HepG2 (cell line): ENCODE measurements at regions not wholly inside any gene's neighbourhood (a gene's known extent, or its start where the extent isn't known, plus 50 kb on each side); places are given as distances from the start of the nearest gene placed in this dataset.

Experiments used
- ATAC-seq: fragments of 200-7000 bp; cut with Tn5 transposase; 3 replicates; pipeline ENCODE4 v1.9.1; 2020; ENCODE audit warnings: mild to moderate bottlenecking, moderate library complexity
- BruUV-seq: library from RNA; stranded (reverse); fragments of 400-500 nt; replicated peaks from 2 replicates; lab custom pipeline; 2021; lab: Mats Ljungman, UMichigan
- CTCF ChIA-PET: fragments of 300-600 bp; formaldehyde crosslinking; extraction: SDS; loops from one replicate; lab custom pipeline; 2021; ENCODE audit warnings: low total read pairs, inconsistent platforms, low intra/inter-chr PET ratio; lab: Yijun Ruan, JAX
- POLR2A ChIA-PET: fragments of 350-600 bp; sonication (Branson Sonifier 250); formaldehyde crosslinking; loops from one replicate; lab custom pipeline; 2020; ENCODE audit warnings: antibody characterized with exemption, inconsistent platforms; lab: Yijun Ruan, JAX
- DNase-seq: peaks from one replicate; pipeline ENCODE4 v3.0.0-alpha.2; 2015; ENCODE audit warnings: low spot score
- FAIRE-seq: peaks from 3 replicates; lab custom pipeline; 2011; peaks lifted over from hg19 to GRCh38; lab: Jason Lieb, UNC
- H2AFZ ChIP-seq: one replicate; pipeline ENCODE4 v1.6.1; 2011; ENCODE audit warnings: low read length, inconsistent platforms
- H3K27ac ChIP-seq: fragments of 300-600 bp; 3 replicates; pipeline ENCODE4 v1.8.0; 2011; ENCODE audit warnings: mixed run types, mild to moderate bottlenecking, mixed read lengths, low read length, inconsistent platforms; ENCODE audit not compliant: insufficient read depth; ENCODE audit errors: extremely low read length
- H3K27me3 ChIP-seq, 2 experiments: fragments of 200-600 bp in 1 of 2; 2 replicates in 1 of 2; 3 replicates in 1 of 2; pipeline versions ENCODE4 v1.6.0 to v1.8.0; 2011; ENCODE audit warnings: low read length in 2 of 2, mild to moderate bottlenecking in 2 of 2, moderate library complexity in 2 of 2, inconsistent platforms in 1 of 2; ENCODE audit not compliant: insufficient read depth in 2 of 2, control insufficient read depth in 1 of 2
- H3K36me3 ChIP-seq, 2 experiments: fragments of 200-600 bp in 1 of 2; replicated peaks in 1 of 2; 2 replicates in 1 of 2; 3 replicates in 1 of 2; pipeline versions ENCODE4 v1.5.1 to v1.8.0; 2011; ENCODE audit warnings: low read length in 2 of 2, inconsistent platforms in 1 of 2; ENCODE audit not compliant: insufficient read depth in 2 of 2, control insufficient read depth in 1 of 2
- H3K4me1 ChIP-seq: 2 replicates; pipeline ENCODE4 v1.5.1; 2012; ENCODE audit warnings: low read length, inconsistent platforms; ENCODE audit not compliant: insufficient read depth
- H3K4me2 ChIP-seq: 2 replicates; pipeline ENCODE4 v1.6.0; 2011; ENCODE audit warnings: low read depth, low read length, inconsistent platforms
- H3K4me3 ChIP-seq, 3 experiments: fragments of 200-600 bp in 1 of 3; sonication (generic), shearing (Covaris generic) in 1 of 3; replicated peaks in 1 of 3; 2 replicates each; pipeline ENCODE4 v1.5.1; 2011 to 2016; ENCODE audit warnings: low read length in 3 of 3, inconsistent platforms in 2 of 3, low read depth in 2 of 3, mild to moderate bottlenecking in 2 of 3, control low read depth in 1 of 3, mixed read lengths in 1 of 3; ENCODE audit not compliant: insufficient read depth in 1 of 3
- H3K79me2 ChIP-seq: one replicate; pipeline ENCODE4 v1.6.1; 2011; ENCODE audit warnings: low read length, inconsistent platforms; ENCODE audit not compliant: insufficient read depth
- H3K9ac ChIP-seq: 2 replicates; pipeline ENCODE4 v1.6.0; 2011; ENCODE audit warnings: mild to moderate bottlenecking, low read depth, low read length, inconsistent platforms; ENCODE audit not compliant: insufficient read depth
- H3K9me3 ChIP-seq: 2 replicates; pipeline ENCODE4 v1.5.1; 2012; ENCODE audit warnings: mild to moderate bottlenecking, low read length
- H4K20me1 ChIP-seq: 2 replicates; pipeline ENCODE4 v1.6.0; 2011; ENCODE audit warnings: inconsistent platforms, mild to moderate bottlenecking, low read length, moderate library complexity; ENCODE audit not compliant: insufficient read depth
- FLYWCH1 ChIP-seq: sonication (generic); formaldehyde crosslinking; IDR thresholded peaks from 2 replicates; pipeline ENCODE4 v1.8.1; 2023; ENCODE audit warnings: mild to moderate bottlenecking, missing genetic modification reagents
- POLR2AphosphoS5 ChIP-seq: IDR thresholded peaks from 2 replicates; pipeline ENCODE4 v1.6.1; 2012; ENCODE audit warnings: low read depth, low read length
- RFXAP ChIP-seq: sonication (generic); formaldehyde crosslinking; IDR thresholded peaks from 2 replicates; pipeline ENCODE4 v1.4.0; 2020; ENCODE audit warnings: missing genetic modification reagents, borderline replicate concordance
- ZBED4 ChIP-seq: sonication (generic); formaldehyde crosslinking; IDR thresholded peaks from 2 replicates; pipeline ENCODE4 v1.4.0; 2020; ENCODE audit warnings: missing genetic modification reagents, borderline replicate concordance
- ZNF460 ChIP-seq: sonication (generic); formaldehyde crosslinking; IDR thresholded peaks from 2 replicates; pipeline ENCODE4 v1.5.1; 2020; ENCODE audit warnings: missing genetic modification reagents, mild to moderate bottlenecking, borderline replicate concordance
- WGBS: methylation state at CpG from one replicate; pipeline ENCODE4 v1.1.6; 2017; ENCODE audit warnings: low lambda C conversion rate; 5-methylcytosine and 5-hydroxymethylcytosine counted together
- in situ Hi-C: cut with HindIII; loops from 2 replicates; pipeline ENCODE4 v1.10.0; 2017; ENCODE audit warnings: low pct_unique_long_range_greater_than_20kb; ENCODE audit not compliant: extremely low pct_ligation_motif_present
- intact Hi-C: fragments of 100-400 bp; cut with micrococcal nuclease; formaldehyde crosslinking; loops from one replicate; pipeline ENCODE4 v1.10.0; 2022; ENCODE audit not compliant: unreplicated experiment

GRCh38 chr12:127115468-127116035 is 1151.4 kb upstream of the TMEM132C start:
- no TSS peak for BruUV-seq
- ATAC-seq: no peak

More at GRCh38 chr12:127115468-127116035, 1151.4 kb upstream of the TMEM132C start:
- Histone ChIP-seq H3K27me3 (no peaks in the 10 kb centered on the region), H3K4me1 (no peaks in the 10 kb centered on the region), H3K27ac (no peak overlapping the region), H3K4me2 (no peak overlapping the region), H3K79me2 (no peaks in the 10 kb centered on the region)
- DNase-seq (no peak), FAIRE-seq (no peak)
- CTCF ChIA-PET: no interaction called here
- intact Hi-C loops: no loop called here
- TF ChIP-seq ZNF460 (CRISPR knock-in tag): no peak
- TF ChIP-seq POLR2AphosphoS5: no peak
- TF ChIP-seq FLYWCH1 (CRISPR knock-in tag): no peak
- no peak for TF ChIP-seq RFXAP (CRISPR knock-in tag)
- TF ChIP-seq ZBED4: no peak
- TF ChIP-seq, all 625 proteins: peak for 0
- no peaks in the 10 kb centered on the region for H4K20me1 ChIP-seq
- no peak overlapping the region for H3K4me3 ChIP-seq
- H3K9me3 ChIP-seq: no peaks in the 10 kb centered on the region
- in situ Hi-C loops: loop anchor here (25.0 kb wide), 2 partner anchors 272 to 572 kb away; no protein-coding TSS in a partner anchor
- WGBS: 0% methylated on average over 4 of the region's 4 CpGs
- no peaks in the 10 kb centered on the region for H3K36me3 ChIP-seq
- POLR2A ChIA-PET: no interaction called here
- no peak overlapping the region for H3K9ac ChIP-seq
- no peak overlapping the region for H2AFZ ChIP-seq
